IPS DF 19.7 (cell line): ENCODE measurements at regions not wholly inside any gene's neighbourhood (a gene's known extent, or its start where the extent isn't known, plus 50 kb on each side); places are given as distances from the start of the nearest gene placed in this dataset.
"Not testable (repeated sequence)": the region's sequence is repeated elsewhere in the genome, so short reads cannot be mapped to it uniquely, and the experiment has no call there.

ENCODE experiments used
- DNase-seq: peaks from one replicate; pipeline ENCODE4 v3.0.0-alpha.2; 2013; ENCODE audit warnings: low read depth, low spot score

- not testable (repeated sequence) for DNase-seq
Observed at GRCh38 chr6:158886346-158886977, 67.3 kb upstream of the EZR start.

- not testable (repeated sequence) for DNase-seq
Observed at GRCh38 chr6:158881884-158882283, 62.7 kb upstream of the EZR start.

- DNase-seq = not testable (repeated sequence)
Observed at GRCh38 chr6:158881276-158881675, 62.1 kb upstream of the EZR start.

- DNase-seq = no peak
Observed at GRCh38 chr6:158879180-158879579, 60.0 kb upstream of the EZR start.

- DNase-seq = no peak
Observed at GRCh38 chr6:158877716-158878115, 58.5 kb upstream of the EZR start.

- no peak for DNase-seq
Observed at GRCh38 chr6:158876886-158877285, 57.7 kb upstream of the EZR start.

- DNase-seq = no peak
Observed at GRCh38 chr6:158870649-158870957, 51.4 kb upstream of the EZR start.

- DNase-seq = no peak
Observed at GRCh38 chr6:158869826-158870648, 50.9 kb upstream of the EZR start.

GRCh38 chr6:158868890-158869825 lies 50.0 kb upstream of the EZR start:
- no peak for DNase-seq
